ENCODE measurements at regions not wholly inside any gene's neighbourhood (a gene's known extent, or its start where the extent isn't known, plus 50 kb on each side); places are given as distances from the start of the nearest gene placed in this dataset.

DNA sequence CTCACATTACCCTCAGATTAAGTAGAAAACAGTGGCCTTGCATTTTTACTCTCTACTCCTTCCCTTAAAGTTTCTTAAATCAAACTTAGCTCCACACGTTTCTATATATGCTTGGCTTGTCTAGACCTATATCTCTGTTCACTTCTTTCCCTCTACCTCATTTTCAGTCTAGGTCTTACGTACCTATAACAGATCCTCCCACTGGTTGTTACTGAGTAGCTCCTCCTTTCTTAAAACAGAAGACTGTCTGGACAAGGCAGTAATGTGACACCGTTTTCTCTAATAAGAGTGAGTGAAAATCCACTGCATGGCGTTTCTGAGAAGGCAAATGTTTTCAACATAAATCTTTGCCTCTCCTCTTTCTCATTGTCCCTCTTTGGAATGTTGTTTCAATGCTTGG is 211.7 kb upstream of the POGK start:
- no peak for TF ChIP-seq CTCF (IDR thresholded peaks at IDR 0.05)
- no peak for TF ChIP-seq POLR2AphosphoS5 (IDR thresholded peaks at IDR 0.05)
- TF ChIP-seq POLR2A (IDR thresholded peaks at IDR 0.05), result no peak
- TF ChIP-seq EP300 (IDR thresholded peaks at IDR 0.05; ENCODE audit: low read depth), result no peak

All from transverse colon (tissue), 4 donors.